H54 (cell line): ENCODE measurements at regions not wholly inside any gene's neighbourhood (a gene's known extent, or its start where the extent isn't known, plus 50 kb on each side); places are given as distances from the start of the nearest gene placed in this dataset.

Experiments used
- DNase-seq: peaks from one replicate; pipeline ENCODE4 v3.0.0; 2011; ENCODE audit warnings: low spot score, mixed read lengths; ENCODE audit not compliant: insufficient read length
- FAIRE-seq: peaks from 3 replicates; lab custom pipeline; 2011; peaks lifted over from hg19 to GRCh38; lab: Jason Lieb, UNC
- POLR2A ChIP-seq: IDR thresholded peaks from 2 replicates; pipeline ENCODE4 v1.6.1; 2011; ENCODE audit warnings: low read depth, mild to moderate bottlenecking, low read length

GRCh38 chr13:107531816-107532215, 683.5 kb downstream of the LIG4 start:
- DNase-seq, result no peak
- peak; percentile 81 for FAIRE-seq
- no peak for TF ChIP-seq POLR2A

GRCh38 chr13:107531180-107531579, 684.2 kb downstream of the LIG4 start:
- DNase-seq, result no peak
- no peak for FAIRE-seq
- no peak for TF ChIP-seq POLR2A

- TF ChIP-seq POLR2A, result no peak
- FAIRE-seq, result no peak
- DNase-seq, result no peak
These were observed 686.3 kb downstream of the LIG4 start for GRCh38 chr13:107529035-107529434.

- no peak for DNase-seq
- no peak for FAIRE-seq
- no peak for TF ChIP-seq POLR2A
These were observed 696.6 kb downstream of the LIG4 start for GRCh38 chr13:107518780-107519179.

- peak; percentile 4 for DNase-seq
- FAIRE-seq, result no peak
- TF ChIP-seq POLR2A, result no peak
These were observed 697.0 kb downstream of the LIG4 start for GRCh38 chr13:107518292-107518691.

GRCh38 chr13:107516517-107516916, 698.8 kb downstream of the LIG4 start:
- TF ChIP-seq POLR2A, result no peak
- peak; percentile 41 for FAIRE-seq
- DNase-seq, result no peak

DNA sequence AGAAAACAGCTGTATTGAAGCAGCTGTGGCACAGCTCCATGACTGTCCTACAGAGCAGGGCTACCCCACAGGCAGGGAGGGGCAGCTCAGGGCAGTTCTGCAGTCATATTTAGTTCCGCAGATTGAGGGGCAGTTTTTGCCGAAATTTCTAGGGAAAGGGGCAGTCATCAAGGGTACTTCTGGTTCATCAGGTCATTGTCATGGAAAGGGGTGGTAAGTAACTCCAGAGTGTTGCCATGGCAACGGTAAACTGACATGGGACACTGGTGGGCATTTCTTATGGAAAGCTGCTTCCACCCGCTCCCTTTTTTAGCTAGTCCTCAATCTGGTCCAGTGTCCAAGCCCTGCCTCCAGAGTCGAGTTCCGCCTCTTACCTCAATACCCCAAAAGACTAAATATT, 702.8 kb downstream of the LIG4 start:
- no peak for TF ChIP-seq POLR2A
- FAIRE-seq (no peak), DNase-seq (no peak)

DNA sequence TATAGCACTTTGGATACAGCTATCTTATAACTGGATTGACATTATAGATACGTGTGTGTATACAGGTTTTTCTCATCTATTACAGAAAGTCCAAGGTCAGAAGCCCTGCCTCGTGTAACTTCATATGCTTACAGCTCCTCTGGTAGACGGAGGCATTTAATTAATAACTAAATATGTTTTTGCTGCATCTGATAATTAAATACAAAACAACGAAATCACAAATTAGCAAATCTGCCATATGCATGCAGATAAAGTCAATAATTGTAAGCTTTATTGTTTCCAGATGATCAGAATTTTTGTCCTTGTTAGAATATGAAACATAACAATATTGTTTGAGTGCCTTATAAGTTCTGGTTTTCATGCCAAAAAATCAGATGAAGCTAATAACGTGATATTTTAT, 717.7 kb downstream of the LIG4 start:
- no peak for TF ChIP-seq POLR2A
- FAIRE-seq, result no peak
- DNase-seq, result no peak

DNA sequence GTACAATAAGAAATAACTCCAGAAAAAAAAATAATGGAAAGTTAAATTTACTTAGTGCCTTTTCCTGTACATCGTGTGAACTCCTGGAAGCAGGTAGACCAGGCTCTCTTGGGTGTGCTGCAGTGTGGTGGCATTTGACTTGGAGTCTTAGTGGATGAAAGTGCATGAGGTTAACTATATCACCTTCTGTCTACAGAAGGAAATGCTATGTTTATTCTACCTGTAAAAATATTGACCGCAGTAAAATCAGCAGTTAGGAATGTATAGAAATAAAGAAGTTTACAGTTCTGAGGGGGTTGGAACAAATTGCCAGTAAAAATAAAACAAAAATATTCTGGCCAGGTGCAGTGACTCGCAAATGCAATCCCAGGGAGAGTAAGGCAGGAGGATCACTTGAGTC, 722.1 kb downstream of the LIG4 start:
- DNase-seq (no peak), FAIRE-seq (no peak)
- no peak for TF ChIP-seq POLR2A

DNA sequence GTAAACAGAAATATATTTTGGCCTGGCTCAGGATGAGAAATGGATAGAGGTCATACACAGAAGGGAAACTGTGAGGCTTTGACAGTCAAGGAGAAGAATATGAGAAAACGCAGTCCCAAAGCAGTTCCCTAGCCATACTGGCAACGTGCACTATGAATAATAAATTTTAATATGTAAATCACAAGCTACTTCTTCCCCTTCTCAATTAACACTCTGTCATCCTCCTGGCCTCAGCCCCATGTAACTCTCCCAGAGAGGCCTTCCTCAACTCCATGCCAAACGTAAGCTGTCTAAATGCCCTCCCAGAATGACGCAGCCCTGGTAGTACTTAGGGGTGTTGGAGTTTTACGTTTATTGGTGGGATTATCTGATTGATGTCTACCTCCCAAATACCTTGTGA, 732.6 kb downstream of the LIG4 start:
- FAIRE-seq, result no peak
- TF ChIP-seq POLR2A, result no peak
- DNase-seq, result no peak

DNA sequence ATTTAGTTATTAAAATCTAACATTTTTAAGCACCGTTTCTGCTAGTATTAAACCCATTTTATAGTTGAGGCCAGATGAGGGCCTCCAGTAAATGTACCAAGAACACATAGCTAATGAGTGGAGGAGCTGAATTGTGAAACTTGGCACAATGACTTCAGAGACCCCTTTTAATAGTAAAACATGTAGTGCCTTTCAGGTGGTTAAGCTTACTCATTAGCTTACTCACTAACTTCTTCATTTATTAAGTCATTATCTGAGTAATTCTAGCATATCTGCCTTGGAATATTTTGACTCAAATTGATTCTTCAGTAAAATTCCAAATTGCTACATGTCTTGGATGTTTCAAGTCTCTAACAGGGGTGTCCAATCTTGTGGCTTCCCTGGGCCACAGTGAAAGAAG, 735.2 kb downstream of the LIG4 start:
- FAIRE-seq (peak; percentile 94), DNase-seq (no peak)
- TF ChIP-seq POLR2A, result no peak

DNA sequence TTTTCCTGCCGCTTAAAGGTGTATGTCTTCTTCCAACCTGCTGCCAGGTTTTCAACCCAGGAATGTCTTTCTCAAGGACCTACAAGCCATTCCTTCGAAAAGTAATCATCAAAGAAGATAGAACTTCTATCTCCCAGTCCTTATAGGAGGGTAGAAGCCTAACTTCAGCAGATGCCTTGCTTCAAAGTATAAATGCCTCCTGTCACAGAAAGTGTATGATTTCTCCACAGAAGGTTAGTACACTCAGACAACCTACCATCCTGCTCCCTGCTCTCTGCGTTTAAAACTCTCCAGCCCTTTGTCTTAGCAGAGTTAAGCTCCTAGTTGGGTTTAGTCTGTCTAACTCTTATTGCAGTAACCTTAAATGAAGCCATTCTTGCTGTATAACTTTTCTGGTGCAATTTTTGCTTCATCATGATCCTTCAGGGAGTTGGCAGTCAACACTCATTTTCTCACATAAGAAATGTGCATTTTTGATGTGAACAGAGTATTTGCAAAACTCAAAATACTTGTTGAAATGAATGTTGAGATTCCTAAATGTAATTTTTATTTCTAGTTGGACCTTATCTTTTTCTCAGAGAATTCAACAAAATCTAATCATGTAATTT, 737.5 kb downstream of the LIG4 start:
- FAIRE-seq, result peak; percentile 93
- TF ChIP-seq POLR2A, result no peak
- no peak for DNase-seq

- FAIRE-seq, result peak; percentile 15
- no peak for DNase-seq
- TF ChIP-seq POLR2A, result no peak
These were observed 739.4 kb downstream of the LIG4 start for GRCh38 chr13:107475753-107476453.

- peak; percentile 78 for FAIRE-seq
- no peak for TF ChIP-seq POLR2A
- no peak for DNase-seq
These were observed 742.1 kb downstream of the LIG4 start for GRCh38 chr13:107473253-107473652.
